ENCODE measurements at regions not wholly inside any gene's neighbourhood (a gene's known extent, or its start where the extent isn't known, plus 50 kb on each side); places are given as distances from the start of the nearest gene placed in this dataset.

- H3K4me3 Mint-ChIP-seq (ENCODE audit: unreplicated experiment), result no peak overlapping the region
- no peaks in the 10 kb centered on the region for H3K4me1 Mint-ChIP-seq (ENCODE audit: unreplicated experiment)
- H3K36me3 Mint-ChIP-seq (ENCODE audit: low read depth, unreplicated experiment), result no peaks in the 10 kb centered on the region
- H3K27ac Mint-ChIP-seq (ENCODE audit: unreplicated experiment), result no peak overlapping the region
- no peaks in the 10 kb centered on the region for H3K9me3 Mint-ChIP-seq (ENCODE audit: unreplicated experiment)
- TF ChIP-seq CTCF (IDR thresholded peaks at IDR 0.05; ENCODE audit: unreplicated experiment), result no peak
- DNase-seq (ENCODE audit: low spot score), result no peak
- no peaks in the 10 kb centered on the region for H3K27me3 Mint-ChIP-seq (ENCODE audit: unreplicated experiment)
Measured at GRCh38 chr6:156306531-156306930, 470.6 kb upstream of the ARID1B start.

- H3K9me3 Mint-ChIP-seq (ENCODE audit: unreplicated experiment), result no peaks in the 10 kb centered on the region
- no peaks in the 10 kb centered on the region for H3K36me3 Mint-ChIP-seq (ENCODE audit: low read depth, unreplicated experiment)
- no peaks in the 10 kb centered on the region for H3K27me3 Mint-ChIP-seq (ENCODE audit: unreplicated experiment)
- no peak overlapping the region for H3K4me3 Mint-ChIP-seq (ENCODE audit: unreplicated experiment)
- no peak overlapping the region for H3K27ac Mint-ChIP-seq (ENCODE audit: unreplicated experiment)
- TF ChIP-seq CTCF (IDR thresholded peaks at IDR 0.05; ENCODE audit: unreplicated experiment), result no peak
- no peak for DNase-seq (ENCODE audit: low spot score)
- no peaks in the 10 kb centered on the region for H3K4me1 Mint-ChIP-seq (ENCODE audit: unreplicated experiment)
Measured at GRCh38 chr6:156283091-156283490, 494.1 kb upstream of the ARID1B start.

GRCh38 chr6:156282087-156282486 is 495.1 kb upstream of the ARID1B start:
- DNase-seq (ENCODE audit: low spot score), result no peak
- TF ChIP-seq CTCF (IDR thresholded peaks at IDR 0.05; ENCODE audit: unreplicated experiment), result no peak
- H3K36me3 Mint-ChIP-seq (ENCODE audit: low read depth, unreplicated experiment), result no peaks in the 10 kb centered on the region
- no peaks in the 10 kb centered on the region for H3K4me1 Mint-ChIP-seq (ENCODE audit: unreplicated experiment)
- H3K27ac Mint-ChIP-seq (ENCODE audit: unreplicated experiment), result no peak overlapping the region
- no peaks in the 10 kb centered on the region for H3K9me3 Mint-ChIP-seq (ENCODE audit: unreplicated experiment)
- no peaks in the 10 kb centered on the region for H3K27me3 Mint-ChIP-seq (ENCODE audit: unreplicated experiment)
- no peak overlapping the region for H3K4me3 Mint-ChIP-seq (ENCODE audit: unreplicated experiment)

DNA sequence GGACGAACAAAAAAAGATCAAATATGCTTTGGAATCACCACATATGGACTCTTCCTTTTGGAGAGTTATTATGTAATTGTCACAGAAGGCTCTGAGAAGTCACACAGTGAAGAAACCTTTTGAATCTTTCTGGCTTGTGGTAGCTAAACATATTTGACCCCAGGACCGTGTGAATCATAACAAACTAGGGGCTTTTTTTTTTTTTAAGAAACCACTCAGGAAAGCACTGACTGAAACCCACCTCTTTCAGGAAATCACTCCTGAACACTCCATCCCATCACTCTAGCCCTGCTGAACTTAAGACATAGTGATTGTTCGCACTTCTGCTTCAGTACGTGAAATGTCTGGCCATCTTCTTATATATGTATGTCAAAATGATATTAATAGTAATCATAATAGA is 495.9 kb upstream of the ARID1B start:
- DNase-seq (ENCODE audit: low spot score), result no peak
- Mint-ChIP-seq H3K9me3 (ENCODE audit: unreplicated experiment) (no peaks in the 10 kb centered on the region), H3K27ac (ENCODE audit: unreplicated experiment) (no peak overlapping the region), H3K27me3 (ENCODE audit: unreplicated experiment) (no peaks in the 10 kb centered on the region), H3K4me1 (ENCODE audit: unreplicated experiment) (no peaks in the 10 kb centered on the region), H3K36me3 (ENCODE audit: low read depth, unreplicated experiment) (no peaks in the 10 kb centered on the region), H3K4me3 (ENCODE audit: unreplicated experiment) (no peak overlapping the region)
- TF ChIP-seq CTCF (IDR thresholded peaks at IDR 0.05; ENCODE audit: unreplicated experiment), result no peak

DNA sequence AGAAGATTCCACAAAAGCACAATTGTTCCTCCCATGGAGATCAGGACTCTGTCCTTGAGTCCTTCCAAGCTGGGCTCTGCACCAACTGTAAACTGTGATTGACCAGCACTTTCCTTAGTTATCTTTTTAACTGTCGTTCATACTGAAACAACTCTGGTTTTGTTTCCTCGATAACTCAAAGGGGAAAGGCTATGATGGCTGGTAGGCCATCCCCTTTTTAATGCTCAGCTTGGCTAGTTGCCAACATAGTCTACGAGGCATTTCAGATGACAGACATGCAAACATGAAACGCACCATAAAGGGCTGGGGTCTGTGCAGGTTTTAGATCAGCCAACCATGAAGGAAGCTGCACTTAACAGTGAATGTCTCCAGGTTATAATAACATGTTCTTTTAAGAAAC is 497.1 kb upstream of the ARID1B start:
- no peak for DNase-seq (ENCODE audit: low spot score)
- H3K36me3 Mint-ChIP-seq (ENCODE audit: low read depth, unreplicated experiment), result no peaks in the 10 kb centered on the region
- no peak for TF ChIP-seq CTCF (IDR thresholded peaks at IDR 0.05; ENCODE audit: unreplicated experiment)
- no peak overlapping the region for H3K27ac Mint-ChIP-seq (ENCODE audit: unreplicated experiment)
- no peaks in the 10 kb centered on the region for H3K9me3 Mint-ChIP-seq (ENCODE audit: unreplicated experiment)
- H3K4me1 Mint-ChIP-seq (ENCODE audit: unreplicated experiment), result no peaks in the 10 kb centered on the region
- no peak overlapping the region for H3K4me3 Mint-ChIP-seq (ENCODE audit: unreplicated experiment)
- H3K27me3 Mint-ChIP-seq (ENCODE audit: unreplicated experiment), result no peaks in the 10 kb centered on the region

All from endothelial cell (in vitro differentiated cells).